Adrenal gland (tissue), 9 donors: ENCODE measurements at regions not wholly inside any gene's neighbourhood (a gene's known extent, or its start where the extent isn't known, plus 50 kb on each side); places are given as distances from the start of the nearest gene placed in this dataset.
"Not testable (repeated sequence)": the region's sequence is repeated elsewhere in the genome, so short reads cannot be mapped to it uniquely, and the experiment has no call there.

ENCODE experiments used
- DNase-seq, 7 donors: peaks; one replicate each; pipeline ENCODE4 v3.0.0-alpha.2; 2019 to 2020
- H3K27ac ChIP-seq, 5 donors: fragments of 200-600 bp; sonication (generic) in 4 of 5; 1 replicate in 3 of 5; 2 replicates in 2 of 5; pipeline versions ENCODE4 v1.5.1 to v1.8.0; 2016 to 2020; ENCODE audit warnings: mild to moderate bottlenecking in 1 of 5
- H3K27me3 ChIP-seq: fragments of 200-600 bp; 2 replicates; pipeline ENCODE4 v1.8.0; 2021
- H3K36me3 ChIP-seq, 2 donors: fragments of 200-600 bp; replicated peaks in 1 of 2; 1 replicate in 1 of 2; 2 replicates in 1 of 2; pipeline versions ENCODE4 v1.5.1 to v1.8.0; 2018 to 2022
- H3K4me1 ChIP-seq, 2 donors: fragments of 200-600 bp; replicated peaks in 1 of 2; 1 replicate in 1 of 2; 2 replicates in 1 of 2; pipeline versions ENCODE4 v1.5.1 to v1.8.0; 2018 to 2021
- H3K4me3 ChIP-seq, 4 donors: fragments of 200-600 bp; sonication (generic) in 3 of 4; one replicate each; pipeline ENCODE4 v1.5.1; 2016 to 2018
- H3K9me3 ChIP-seq, 3 donors: fragments of 200-600 bp; sonication (generic) in 1 of 3; replicated peaks in 1 of 3; 1 replicate in 2 of 3; 2 replicates in 1 of 3; pipeline versions ENCODE4 v1.5.1 to v1.8.0; 2016 to 2021
- POLR2A ChIP-seq, 2 donors: fragments of 450-650 bp; IDR thresholded peaks; one replicate each; pipeline ENCODE4 v1.6.1; 2017; ENCODE audit warnings: antibody characterized with exemption in 2 of 2, mild to moderate bottlenecking in 2 of 2, moderate library complexity in 1 of 2
- WGBS, 4 donors: extraction: QIAGEN DNeasy Blood & Tissue Kit in 2 of 4; methylation state at CpG; one replicate each; pipeline versions ENCODE4 v1.1.5 to v1.1.7; 2013 to 2017; 5-methylcytosine and 5-hydroxymethylcytosine counted together
- intact Hi-C, 2 donors: fragments of 100-400 bp; cut with DNase I; formaldehyde crosslinking; loops; one replicate each; pipeline versions ENCODE4 v1.14.1 to v1.15.0; 2022 to 2023
- TF ChIP-seq, protein P1 (sequence below), 6 experiments: fragments of 450-650 bp in 4 of 6; fragments of 200-600 bp in 2 of 6; sonication (generic) in 1 of 6; IDR thresholded peaks; 1 replicate in 5 of 6; 2 replicates in 1 of 6; pipeline versions ENCODE4 v1.5.1 to v1.8.0; 2016 to 2021; ENCODE audit warnings: antibody characterized with exemption in 6 of 6, mild to moderate bottlenecking in 2 of 6, moderate library complexity in 1 of 6
- donor health status: healthy with polysubstance abuse.
- donor health status: Bipolar disorder and iron deficiency.
- donor health status: DM: yes; HTN: yes; CAD: no.
- donor health status: DM: no; HTN: no; CAD: no.
- donor health status: DM: no; HTN: no; CAD: no.

DNA sequence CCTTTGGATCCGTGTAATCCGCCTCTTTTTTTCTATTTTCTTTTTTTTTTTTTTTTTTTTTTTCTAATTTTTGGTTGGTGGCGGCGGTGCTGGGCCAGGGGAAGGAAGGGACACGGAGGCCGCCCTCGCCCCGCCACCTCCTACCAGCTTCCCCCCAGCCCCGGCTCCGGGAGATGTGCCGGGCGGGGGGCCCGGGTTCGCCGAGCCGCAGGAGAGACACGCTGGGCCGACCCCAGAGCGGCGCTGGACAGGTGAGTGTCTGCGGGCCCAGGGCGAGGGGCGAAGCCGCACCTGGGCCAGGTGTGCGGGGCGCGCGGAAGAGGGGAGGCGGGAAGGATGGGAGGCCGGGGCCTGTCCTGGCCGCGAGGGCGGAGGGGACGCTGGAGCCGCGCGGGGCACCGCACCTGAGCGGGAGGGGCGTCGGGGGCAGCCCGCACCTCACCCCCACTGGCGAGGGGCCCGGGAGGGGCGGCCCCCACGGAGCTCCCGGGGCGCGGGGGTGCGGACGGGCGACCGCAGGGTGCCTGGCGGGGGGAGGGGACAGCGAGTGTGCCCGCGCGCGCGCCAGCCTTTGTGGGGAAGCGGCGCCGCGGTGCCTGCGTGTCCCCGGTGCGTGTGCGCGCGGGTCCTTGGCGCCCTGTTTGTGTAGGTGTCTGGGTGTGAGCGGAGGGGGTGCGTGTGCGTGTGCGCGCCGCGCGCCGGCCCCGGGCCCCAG, 114.8 kb downstream of the CRLF3 start:
- not testable (repeated sequence) for H3K27ac ChIP-seq, H3K27me3 ChIP-seq, H3K9me3 ChIP-seq, H3K4me1 ChIP-seq, H3K36me3 ChIP-seq
- peak in 3 of 7 donors; percentile 35 to 53 (median 45) for DNase-seq
- WGBS, 4 donors = 0 to 1% (median 1%) methylated on average over 21 to 79 of the region's 81 CpGs; no CpG with 5 or more reads in 1 of the 4 donors
- intact Hi-C loops = loop anchor here (10.0 kb wide), 1 partner anchor 115 kb away; the partner anchor contains the start of gene CRLF3 (in 2 of the 2)
- H3K4me3 ChIP-seq = peak overlapping the region in 3 of 4 donors; percentile 33 to 91 (median 67)

DNA sequence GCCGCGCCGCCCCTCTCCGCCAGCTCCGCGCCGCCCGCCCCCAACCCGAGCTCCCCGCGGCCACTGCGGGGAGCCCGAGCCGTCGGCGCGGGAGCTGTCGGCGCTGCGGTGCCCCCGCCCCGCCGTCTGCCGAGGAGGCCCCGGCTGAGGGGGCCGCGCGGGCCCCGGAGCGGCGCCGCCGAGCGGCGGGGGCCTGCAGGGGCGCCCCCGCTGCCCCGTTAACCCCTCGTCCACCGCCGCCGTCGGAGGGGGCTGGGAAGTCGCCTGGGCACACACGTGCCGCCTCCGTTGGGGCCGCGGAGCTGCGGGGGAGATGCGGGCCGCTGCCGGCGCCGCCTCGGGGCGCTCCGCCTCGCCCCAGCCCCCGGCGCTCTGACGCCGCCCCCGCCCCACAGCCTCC, 115.4 kb downstream of the CRLF3 start:
- DNase-seq = peak in 2 of 7 donors; percentile 40 to 41
- H3K27me3 ChIP-seq, H3K9me3 ChIP-seq, intact Hi-C loops, H3K36me3 ChIP-seq, H3K4me1 ChIP-seq: not testable (repeated sequence)
- Histone ChIP-seq H3K4me3 (peak overlapping the region in 2 of 4 donors; percentile 67 to 91), H3K27ac (peak overlapping the region in 3 of 5 donors; percentile 43 to 79 (median 78))
- WGBS, 4 donors = 1% methylated on average over 26 to 64 of the region's 64 CpGs; no CpG with 5 or more reads in 2 of the 4 donors

DNA sequence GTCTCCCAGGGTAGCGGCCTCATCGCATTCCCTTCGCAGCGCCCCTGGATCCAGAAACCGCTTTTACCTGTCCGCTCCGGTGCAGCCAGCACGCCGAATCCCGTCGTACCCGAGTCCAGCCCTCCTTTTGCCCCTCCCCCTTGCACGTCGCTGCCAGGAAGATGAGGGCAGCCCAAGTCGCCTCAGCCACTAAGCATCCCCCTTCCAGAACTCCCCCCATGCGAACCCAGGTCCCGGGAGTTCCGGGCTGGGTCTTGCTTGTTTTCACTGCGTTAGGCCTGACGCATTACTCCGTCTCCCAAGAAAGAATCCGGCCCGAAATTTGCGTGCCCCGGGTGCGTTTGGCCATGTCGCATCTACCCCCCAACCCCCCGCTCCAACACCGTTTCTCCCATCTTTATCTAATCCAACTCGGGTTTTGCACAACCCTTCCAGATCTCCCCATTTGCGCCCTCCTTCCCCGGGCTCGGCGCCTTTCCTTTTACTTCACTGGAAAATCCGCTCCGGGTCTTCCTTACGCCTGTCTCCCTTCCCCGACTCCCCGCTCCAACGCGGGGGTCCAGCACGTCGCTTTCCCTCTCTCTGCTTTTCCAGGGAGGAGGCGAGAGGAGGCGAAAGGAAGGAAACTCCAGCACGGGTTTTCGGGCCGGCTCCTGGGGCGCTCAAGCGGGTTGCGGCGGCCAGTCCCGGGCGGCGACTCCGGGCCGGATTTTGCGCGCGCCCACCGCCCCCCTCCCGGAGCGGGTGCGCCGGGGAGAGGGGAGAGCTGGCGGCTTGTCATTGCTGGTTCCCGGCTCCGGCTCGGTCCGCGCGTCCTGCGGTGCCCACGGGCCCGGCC, 116.0 kb downstream of the CRLF3 start:
- H3K27me3 ChIP-seq, H3K4me1 ChIP-seq, H3K36me3 ChIP-seq, intact Hi-C loops, H3K9me3 ChIP-seq: not testable (repeated sequence)
- H3K4me3 ChIP-seq = peak overlapping the region; percentile 60 to 91 (median 72)
- DNase-seq = peak; percentile 80 to 92 (median 86)
- WGBS, 4 donors = 0 to 1% (median 1%) methylated on average over 33 to 70 of the region's 75 CpGs
- TF ChIP-seq, protein P1, sequence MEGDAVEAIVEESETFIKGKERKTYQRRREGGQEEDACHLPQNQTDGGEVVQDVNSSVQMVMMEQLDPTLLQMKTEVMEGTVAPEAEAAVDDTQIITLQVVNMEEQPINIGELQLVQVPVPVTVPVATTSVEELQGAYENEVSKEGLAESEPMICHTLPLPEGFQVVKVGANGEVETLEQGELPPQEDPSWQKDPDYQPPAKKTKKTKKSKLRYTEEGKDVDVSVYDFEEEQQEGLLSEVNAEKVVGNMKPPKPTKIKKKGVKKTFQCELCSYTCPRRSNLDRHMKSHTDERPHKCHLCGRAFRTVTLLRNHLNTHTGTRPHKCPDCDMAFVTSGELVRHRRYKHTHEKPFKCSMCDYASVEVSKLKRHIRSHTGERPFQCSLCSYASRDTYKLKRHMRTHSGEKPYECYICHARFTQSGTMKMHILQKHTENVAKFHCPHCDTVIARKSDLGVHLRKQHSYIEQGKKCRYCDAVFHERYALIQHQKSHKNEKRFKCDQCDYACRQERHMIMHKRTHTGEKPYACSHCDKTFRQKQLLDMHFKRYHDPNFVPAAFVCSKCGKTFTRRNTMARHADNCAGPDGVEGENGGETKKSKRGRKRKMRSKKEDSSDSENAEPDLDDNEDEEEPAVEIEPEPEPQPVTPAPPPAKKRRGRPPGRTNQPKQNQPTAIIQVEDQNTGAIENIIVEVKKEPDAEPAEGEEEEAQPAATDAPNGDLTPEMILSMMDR (IDR thresholded peaks at IDR 0.05) = peak in 1 of 6 experiments; percentile 30
- TF ChIP-seq POLR2A (IDR thresholded peaks at IDR 0.05) = peak; percentile 48 to 90
- H3K27ac ChIP-seq = peak overlapping the region in 4 of 5 donors; percentile 43 to 79 (median 70)

DNA sequence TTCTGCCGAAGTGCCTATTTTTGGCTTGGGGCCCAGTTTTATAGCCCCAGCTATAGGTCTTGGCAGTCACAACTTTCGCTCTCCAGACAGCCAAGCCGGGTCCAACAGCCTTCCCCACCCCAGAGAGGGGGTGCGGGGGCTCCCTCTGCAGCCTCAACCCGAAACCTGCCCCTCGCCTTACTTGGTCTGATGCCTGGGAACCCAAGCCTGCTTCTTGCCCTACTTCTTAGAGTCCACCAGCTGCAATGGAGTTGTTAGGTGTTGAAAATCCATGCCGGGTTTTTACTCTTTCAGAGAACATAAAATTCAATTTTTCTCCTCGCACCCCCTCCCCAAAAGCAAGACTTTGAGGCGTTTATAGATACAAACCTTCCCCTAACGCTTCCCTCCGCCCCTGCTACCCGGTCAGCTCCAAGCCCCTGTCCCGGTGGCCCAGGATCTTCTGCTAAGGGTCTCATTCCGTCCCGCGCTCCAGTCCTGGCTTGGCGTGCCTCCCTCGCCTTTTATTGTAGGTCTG, 116.7 kb downstream of the CRLF3 start:
- Histone ChIP-seq H3K4me3 (peak overlapping the region; percentile 60 to 91 (median 72)), H3K27ac (peak overlapping the region in 3 of 5 donors; percentile 62 to 79 (median 78))
- H3K36me3 ChIP-seq, H3K4me1 ChIP-seq, H3K27me3 ChIP-seq, DNase-seq, intact Hi-C loops, H3K9me3 ChIP-seq: not testable (repeated sequence)
- peak in 1 of 2 donors; percentile 26 for TF ChIP-seq POLR2A (IDR thresholded peaks at IDR 0.05)
- WGBS, 4 donors = 1 to 7% (median 3%) methylated on average over 12 to 18 of the region's 18 CpGs

DNA sequence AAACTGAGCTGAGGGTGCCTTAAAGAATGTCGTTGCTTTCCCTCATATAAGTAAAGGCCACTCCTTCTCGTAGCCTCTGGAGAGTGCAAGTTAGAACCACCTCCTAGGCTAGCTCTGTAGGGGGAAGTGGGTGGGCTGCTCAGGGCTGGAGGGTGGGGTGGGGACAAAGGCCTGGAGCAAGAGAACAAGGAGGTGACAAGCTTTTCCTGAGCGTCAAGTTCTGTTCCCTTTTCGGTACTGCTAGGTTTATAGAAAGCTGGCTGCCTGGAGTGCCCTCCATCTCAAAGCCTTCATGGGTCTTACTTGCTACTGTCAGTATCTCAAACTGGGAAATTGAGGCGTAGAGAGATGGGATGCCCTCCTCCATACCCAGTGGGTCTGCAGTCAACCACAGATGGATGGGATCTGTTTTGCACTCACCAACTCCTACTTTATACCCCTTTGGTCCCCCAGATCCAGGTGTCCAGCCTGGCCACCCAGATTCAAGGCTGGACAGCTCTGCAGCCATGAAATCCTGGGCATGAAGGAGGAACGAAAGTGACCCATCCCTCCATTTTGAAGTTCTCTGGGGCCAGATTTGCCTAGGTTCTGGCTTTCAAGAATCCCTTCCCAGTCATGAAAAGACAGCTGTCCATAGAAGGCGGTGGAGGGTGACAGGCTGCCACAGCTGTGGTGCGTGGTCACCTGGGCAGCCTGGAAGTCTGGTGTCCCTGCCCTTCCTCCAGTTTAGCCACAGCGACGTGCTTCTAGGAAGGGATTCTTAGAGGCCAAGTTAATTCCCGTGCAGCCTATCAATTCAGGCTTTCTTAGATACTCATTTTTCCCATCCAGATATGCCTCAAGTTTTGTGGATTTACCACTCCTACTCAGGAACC, 117.8 kb downstream of the CRLF3 start:
- H3K27ac ChIP-seq, H3K4me1 ChIP-seq, H3K9me3 ChIP-seq, intact Hi-C loops, H3K4me3 ChIP-seq, H3K36me3 ChIP-seq, DNase-seq, H3K27me3 ChIP-seq: not testable (repeated sequence)
- WGBS, 4 donors = 39 to 56% (median 52%) methylated on average over 5 to 11 of the region's 11 CpGs

DNA sequence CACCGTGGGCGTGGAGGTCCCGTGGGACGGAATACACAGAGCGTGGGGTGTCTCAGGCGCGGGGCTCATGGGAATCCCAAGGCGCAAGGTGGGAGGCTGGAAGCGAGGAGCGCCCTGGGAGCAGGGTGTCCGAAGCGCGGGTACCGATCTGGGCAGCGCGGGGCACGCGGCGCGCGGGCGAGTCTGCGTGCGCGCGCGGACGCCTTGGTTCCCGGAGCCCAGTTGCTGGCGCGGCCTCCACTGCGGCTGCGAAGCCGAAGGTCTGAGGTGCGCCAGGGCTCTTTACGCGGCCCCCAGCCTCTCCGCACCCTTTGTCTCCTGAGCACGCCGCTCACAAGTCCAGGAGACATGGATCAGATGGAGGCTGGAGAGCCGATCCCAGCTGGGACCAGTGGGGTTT, 118.5 kb downstream of the CRLF3 start:
- DNase-seq, H3K27ac ChIP-seq, H3K9me3 ChIP-seq, H3K4me3 ChIP-seq, H3K27me3 ChIP-seq, H3K36me3 ChIP-seq, intact Hi-C loops, H3K4me1 ChIP-seq: not testable (repeated sequence)
- WGBS, 4 donors = 0 to 10% (median 5%) methylated on average over 7 to 41 of the region's 41 CpGs
